Testis (tissue), 2 donors: ENCODE measurements at regions not wholly inside any gene's neighbourhood (a gene's known extent, or its start where the extent isn't known, plus 50 kb on each side); places are given as distances from the start of the nearest gene placed in this dataset.

Experiments used
- CTCF ChIP-seq, 3 experiments: fragments of 450-650 bp in 2 of 3; fragments of 200-600 bp in 1 of 3; sonication (generic) in 1 of 3; IDR thresholded peaks; one replicate each; pipeline ENCODE4 v1.5.1; 2016 to 2019; ENCODE audit warnings: antibody characterized with exemption in 3 of 3, mild to moderate bottlenecking in 2 of 3, moderate library complexity in 1 of 3
- POLR2A ChIP-seq: fragments of 450-650 bp; IDR thresholded peaks from one replicate; pipeline ENCODE4 v1.6.1; 2017; ENCODE audit warnings: antibody characterized with exemption, mild to moderate bottlenecking, moderate library complexity

GRCh38 chr12:64997858-64998257, 123.2 kb downstream of the WIF1 start:
- TF ChIP-seq POLR2A (no peak), CTCF (IDR thresholded peaks at IDR 0.05) (no peak)
